HEK293 (cell line): ENCODE measurements at regions not wholly inside any gene's neighbourhood (a gene's known extent, or its start where the extent isn't known, plus 50 kb on each side); places are given as distances from the start of the nearest gene placed in this dataset.

ENCODE experiments used
- CTCF ChIA-PET: fragments of 350-600 bp; formaldehyde crosslinking; extraction: SDS; loops from one replicate; lab custom pipeline; 2021; ENCODE audit warnings: antibody characterized with exemption; lab: Yijun Ruan, JAX
- POLR2A ChIA-PET: fragments of 300-600 bp; formaldehyde crosslinking; extraction: SDS; loops from one replicate; lab custom pipeline; 2020; ENCODE audit warnings: antibody characterized with exemption, inconsistent platforms; lab: Yijun Ruan, JAX
- H3K27ac ChIP-seq: fragments of 200-500 bp; sonication (Bioruptor generic); 2 replicates; pipeline ENCODE4 v1.5.1; 2014; ENCODE audit warnings: low read depth, low read length, control low read depth, inconsistent platforms; ENCODE audit errors: extremely low read depth
- H3K36me3 ChIP-seq, 2 experiments: fragments of 200-500 bp in 1 of 2; sonication (Bioruptor generic) in 1 of 2; 1 replicate in 1 of 2; 2 replicates in 1 of 2; pipeline ENCODE4 v1.5.1; 2014 to 2017; ENCODE audit warnings: inconsistent platforms in 2 of 2, low read length in 2 of 2; ENCODE audit not compliant: control insufficient read depth in 2 of 2, insufficient read depth in 1 of 2
- H3K4me1 ChIP-seq: fragments of 200-500 bp; sonication (Bioruptor generic); 2 replicates; pipeline ENCODE4 v1.5.1; 2014; ENCODE audit warnings: mild to moderate bottlenecking, low read length, inconsistent platforms; ENCODE audit not compliant: control insufficient read depth, insufficient read depth
- H3K4me3 ChIP-seq: 2 replicates; pipeline ENCODE4 v1.5.1; 2011; ENCODE audit warnings: low read depth, mild to moderate bottlenecking, control low read depth, low read length, moderate library complexity
- H3K9me3 ChIP-seq: fragments of 200-500 bp; sonication (Bioruptor generic); 2 replicates; pipeline ENCODE4 v1.5.1; 2014; ENCODE audit warnings: low read depth, low read length, inconsistent platforms; ENCODE audit not compliant: control insufficient read depth, insufficient read depth
- GLI4 ChIP-seq: fragments of 450-650 bp; formaldehyde crosslinking; IDR thresholded peaks from 2 replicates; pipeline ENCODE4 v1.5.1; 2016; ENCODE audit warnings: missing biosample characterization, missing genetic modification characterization
- RBAK ChIP-seq: fragments of 450-650 bp; formaldehyde crosslinking; IDR thresholded peaks from 2 replicates; pipeline ENCODE4 v1.5.1; 2016; ENCODE audit warnings: missing biosample characterization, missing genetic modification characterization
- TRIM28 ChIP-seq: IDR thresholded peaks from 2 replicates; pipeline ENCODE4 v1.6.1; 2011; ENCODE audit warnings: low read length, control low read depth, borderline replicate concordance
- ZEB2 ChIP-seq: fragments of 450-650 bp; formaldehyde crosslinking; IDR thresholded peaks from 2 replicates; pipeline ENCODE4 v1.5.1; 2016; ENCODE audit warnings: missing biosample characterization, missing genetic modification characterization
- ZNF133 ChIP-seq: fragments of 450-650 bp; formaldehyde crosslinking; IDR thresholded peaks from 2 replicates; pipeline ENCODE4 v1.5.1; 2016; ENCODE audit warnings: missing biosample characterization, missing genetic modification characterization
- ZNF184 ChIP-seq: fragments of 450-650 bp; IDR thresholded peaks from 2 replicates; pipeline ENCODE4 v1.5.1; 2018; ENCODE audit warnings: missing biosample characterization, mild to moderate bottlenecking, missing genetic modification characterization
- ZNF19 ChIP-seq: fragments of 450-650 bp; formaldehyde crosslinking; IDR thresholded peaks from 2 replicates; pipeline ENCODE4; 2016; ENCODE audit warnings: missing biosample characterization, missing genetic modification characterization, low read depth
- ZNF221 ChIP-seq: fragments of 450-650 bp; formaldehyde crosslinking; IDR thresholded peaks from 2 replicates; pipeline ENCODE4 v1.5.1; 2017; ENCODE audit warnings: missing biosample characterization, missing genetic modification characterization, borderline replicate concordance
- ZNF223 ChIP-seq: fragments of 450-650 bp; formaldehyde crosslinking; IDR thresholded peaks from 2 replicates; pipeline ENCODE4 v1.5.1; 2016; ENCODE audit warnings: missing biosample characterization, missing genetic modification characterization
- ZNF302 ChIP-seq: fragments of 450-650 bp; formaldehyde crosslinking; IDR thresholded peaks from 2 replicates; pipeline ENCODE4 v1.5.1; 2016; ENCODE audit warnings: missing biosample characterization, missing genetic modification characterization, low read depth
- ZNF324 ChIP-seq: fragments of 450-650 bp; formaldehyde crosslinking; IDR thresholded peaks from 2 replicates; pipeline ENCODE4 v1.5.1; 2016; ENCODE audit warnings: missing biosample characterization, missing genetic modification characterization
- ZNF366 ChIP-seq: fragments of 450-650 bp; formaldehyde crosslinking; conservative IDR thresholded peaks from 2 replicates; pipeline ENCODE4 v1.5.1; 2016; ENCODE audit warnings: missing biosample characterization, missing genetic modification characterization
- ZNF426 ChIP-seq: fragments of 450-650 bp; formaldehyde crosslinking; IDR thresholded peaks from 2 replicates; pipeline ENCODE4 v1.5.1; 2017; ENCODE audit warnings: missing biosample characterization, missing genetic modification characterization, mild to moderate bottlenecking, inconsistent platforms, moderate library complexity
- ZNF501 ChIP-seq: fragments of 450-650 bp; formaldehyde crosslinking; IDR thresholded peaks from 2 replicates; pipeline ENCODE4 v1.5.1; 2016; ENCODE audit warnings: missing biosample characterization, missing genetic modification characterization
- ZSCAN23 ChIP-seq: fragments of 450-650 bp; formaldehyde crosslinking; IDR thresholded peaks from 2 replicates; pipeline ENCODE4 v1.5.1; 2016; ENCODE audit warnings: missing biosample characterization, missing genetic modification characterization
- TF ChIP-seq, protein P1 (sequence below): fragments of 450-650 bp; formaldehyde crosslinking; conservative IDR thresholded peaks from 2 replicates; pipeline ENCODE4 v1.5.1; 2016; ENCODE audit warnings: low read depth, missing biosample characterization, missing genetic modification characterization
- TF ChIP-seq, protein P2 (sequence below): fragments of 450-650 bp; formaldehyde crosslinking; IDR thresholded peaks from 2 replicates; pipeline ENCODE4 v1.5.1; 2016; ENCODE audit warnings: missing biosample characterization, missing genetic modification characterization, borderline replicate concordance
- TF ChIP-seq, protein P3 (sequence below): fragments of 450-650 bp; formaldehyde crosslinking; IDR thresholded peaks from 2 replicates; pipeline ENCODE4 v1.5.1; 2017; ENCODE audit warnings: missing biosample characterization, missing genetic modification characterization
- TF ChIP-seq, protein P4 (sequence below): fragments of 450-650 bp; formaldehyde crosslinking; IDR thresholded peaks from 2 replicates; pipeline ENCODE4 v1.5.1; 2016; ENCODE audit warnings: missing biosample characterization, missing genetic modification characterization
- TF ChIP-seq, protein P5 (sequence below): fragments of 450-650 bp; formaldehyde crosslinking; IDR thresholded peaks from 2 replicates; pipeline ENCODE4 v1.5.1; 2016; ENCODE audit warnings: missing biosample characterization, missing genetic modification characterization
- TF ChIP-seq, protein P6 (sequence below): fragments of 450-650 bp; formaldehyde crosslinking; IDR thresholded peaks from 2 replicates; pipeline ENCODE4 v1.5.1; 2017; ENCODE audit warnings: missing biosample characterization, missing genetic modification characterization

DNA sequence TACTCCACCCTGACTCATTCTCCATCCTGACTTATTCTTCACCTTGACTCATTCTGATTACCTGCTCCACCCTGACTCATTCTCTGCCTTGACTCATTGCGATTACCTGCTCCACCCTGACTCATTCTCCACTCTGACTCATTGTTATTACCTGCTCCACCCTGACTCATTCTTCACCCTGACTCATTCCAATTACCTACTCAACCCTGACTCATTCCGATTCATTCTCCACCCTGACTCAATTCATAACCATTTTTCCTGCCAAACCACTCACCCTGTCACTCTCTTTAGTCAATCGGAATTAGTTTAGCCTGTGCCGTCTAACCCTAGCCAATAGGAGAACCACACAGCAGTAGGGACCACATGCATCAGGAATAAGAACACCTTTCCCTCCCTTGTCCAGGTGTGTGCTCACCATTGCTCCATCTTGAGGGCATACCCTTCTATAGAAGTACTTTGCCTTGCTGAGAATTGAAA is 1227.4 kb upstream of the PCDH20 start:
- no peaks in the 10 kb centered on the region for H3K9me3 ChIP-seq
- no peaks in the 10 kb centered on the region for H3K4me1 ChIP-seq
- no peak overlapping the region for H3K27ac ChIP-seq
- no peak overlapping the region for H3K4me3 ChIP-seq
- ChIA-PET POLR2A (no interaction called here), CTCF (no interaction called here)
- no peaks in the 10 kb centered on the region for H3K36me3 ChIP-seq
- TF ChIP-seq, protein P1, sequence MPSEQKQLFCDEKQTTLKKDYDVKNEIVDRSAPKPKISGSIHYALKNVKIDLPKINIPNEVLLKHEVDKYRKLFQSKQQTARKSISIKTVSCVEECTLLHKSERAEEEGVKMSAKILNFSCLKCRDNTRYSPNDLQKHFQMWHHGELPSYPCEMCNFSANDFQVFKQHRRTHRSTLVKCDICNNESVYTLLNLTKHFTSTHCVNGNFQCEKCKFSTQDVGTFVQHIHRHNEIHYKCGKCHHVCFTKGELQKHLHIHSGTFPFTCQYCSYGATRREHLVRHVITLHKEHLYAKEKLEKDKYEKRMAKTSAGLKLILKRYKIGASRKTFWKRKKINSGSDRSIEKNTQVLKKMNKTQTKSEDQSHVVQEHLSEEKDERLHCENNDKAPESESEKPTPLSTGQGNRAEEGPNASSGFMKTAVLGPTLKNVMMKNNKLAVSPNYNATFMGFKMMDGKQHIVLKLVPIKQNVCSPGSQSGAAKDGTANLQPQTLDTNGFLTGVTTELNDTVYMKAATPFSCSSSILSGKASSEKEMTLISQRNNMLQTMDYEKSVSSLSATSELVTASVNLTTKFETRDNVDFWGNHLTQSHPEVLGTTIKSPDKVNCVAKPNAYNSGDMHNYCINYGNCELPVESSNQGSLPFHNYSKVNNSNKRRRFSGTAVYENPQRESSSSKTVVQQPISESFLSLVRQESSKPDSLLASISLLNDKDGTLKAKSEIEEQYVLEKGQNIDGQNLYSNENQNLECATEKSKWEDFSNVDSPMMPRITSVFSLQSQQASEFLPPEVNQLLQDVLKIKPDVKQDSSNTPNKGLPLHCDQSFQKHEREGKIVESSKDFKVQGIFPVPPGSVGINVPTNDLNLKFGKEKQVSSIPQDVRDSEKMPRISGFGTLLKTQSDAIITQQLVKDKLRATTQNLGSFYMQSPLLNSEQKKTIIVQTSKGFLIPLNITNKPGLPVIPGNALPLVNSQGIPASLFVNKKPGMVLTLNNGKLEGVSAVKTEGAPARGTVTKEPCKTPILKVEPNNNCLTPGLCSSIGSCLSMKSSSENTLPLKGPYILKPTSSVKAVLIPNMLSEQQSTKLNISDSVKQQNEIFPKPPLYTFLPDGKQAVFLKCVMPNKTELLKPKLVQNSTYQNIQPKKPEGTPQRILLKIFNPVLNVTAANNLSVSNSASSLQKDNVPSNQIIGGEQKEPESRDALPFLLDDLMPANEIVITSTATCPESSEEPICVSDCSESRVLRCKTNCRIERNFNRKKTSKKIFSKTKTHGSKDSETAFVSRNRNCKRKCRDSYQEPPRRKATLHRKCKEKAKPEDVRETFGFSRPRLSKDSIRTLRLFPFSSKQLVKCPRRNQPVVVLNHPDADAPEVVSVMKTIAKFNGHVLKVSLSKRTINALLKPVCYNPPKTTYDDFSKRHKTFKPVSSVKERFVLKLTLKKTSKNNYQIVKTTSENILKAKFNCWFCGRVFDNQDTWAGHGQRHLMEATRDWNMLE, result peak; percentile 45; the same call in 1 of the 2 replicates
- TF ChIP-seq ZNF501 (tag by site-specific recombination) (peak; percentile 82), TRIM28 (peak; percentile 85), RBAK (tag by site-specific recombination) (peak; percentile 65; the same call in 1 of the 2 replicates), ZNF184 (tag by site-specific recombination) (0 out of 2 replicates have a peak, but pooled peaks have one; percentile 25), ZEB2 (tag by site-specific recombination) (peak; percentile 69), ZNF133 (no peak), ZNF426 (no peak), ZNF19 (tag by site-specific recombination) (no peak), ZNF366 (peak; percentile 57), ZSCAN23 (tag by site-specific recombination) (peak; percentile 96), ZNF223 (tag by site-specific recombination) (peak; percentile 93), GLI4 (tag by site-specific recombination) (peak; percentile 82; the same call in 1 of the 2 replicates), ZNF324 (tag by site-specific recombination) (peak; percentile 94), ZNF221 (tag by site-specific recombination) (no peak), ZNF302 (tag by site-specific recombination) (no peak)
- TF ChIP-seq, protein P2, sequence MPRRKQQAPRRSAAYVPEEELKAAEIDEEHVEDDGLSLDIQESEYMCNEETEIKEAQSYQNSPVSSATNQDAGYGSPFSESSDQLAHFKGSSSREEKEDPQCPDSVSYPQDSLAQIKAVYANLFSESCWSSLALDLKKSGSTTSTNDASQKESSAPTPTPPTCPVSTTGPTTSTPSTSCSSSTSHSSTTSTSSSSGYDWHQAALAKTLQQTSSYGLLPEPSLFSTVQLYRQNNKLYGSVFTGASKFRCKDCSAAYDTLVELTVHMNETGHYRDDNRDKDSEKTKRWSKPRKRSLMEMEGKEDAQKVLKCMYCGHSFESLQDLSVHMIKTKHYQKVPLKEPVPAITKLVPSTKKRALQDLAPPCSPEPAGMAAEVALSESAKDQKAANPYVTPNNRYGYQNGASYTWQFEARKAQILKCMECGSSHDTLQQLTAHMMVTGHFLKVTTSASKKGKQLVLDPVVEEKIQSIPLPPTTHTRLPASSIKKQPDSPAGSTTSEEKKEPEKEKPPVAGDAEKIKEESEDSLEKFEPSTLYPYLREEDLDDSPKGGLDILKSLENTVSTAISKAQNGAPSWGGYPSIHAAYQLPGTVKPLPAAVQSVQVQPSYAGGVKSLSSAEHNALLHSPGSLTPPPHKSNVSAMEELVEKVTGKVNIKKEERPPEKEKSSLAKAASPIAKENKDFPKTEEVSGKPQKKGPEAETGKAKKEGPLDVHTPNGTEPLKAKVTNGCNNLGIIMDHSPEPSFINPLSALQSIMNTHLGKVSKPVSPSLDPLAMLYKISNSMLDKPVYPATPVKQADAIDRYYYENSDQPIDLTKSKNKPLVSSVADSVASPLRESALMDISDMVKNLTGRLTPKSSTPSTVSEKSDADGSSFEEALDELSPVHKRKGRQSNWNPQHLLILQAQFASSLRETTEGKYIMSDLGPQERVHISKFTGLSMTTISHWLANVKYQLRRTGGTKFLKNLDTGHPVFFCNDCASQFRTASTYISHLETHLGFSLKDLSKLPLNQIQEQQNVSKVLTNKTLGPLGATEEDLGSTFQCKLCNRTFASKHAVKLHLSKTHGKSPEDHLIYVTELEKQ (tag by site-specific recombination), result peak; percentile 93
- TF ChIP-seq, protein P3, sequence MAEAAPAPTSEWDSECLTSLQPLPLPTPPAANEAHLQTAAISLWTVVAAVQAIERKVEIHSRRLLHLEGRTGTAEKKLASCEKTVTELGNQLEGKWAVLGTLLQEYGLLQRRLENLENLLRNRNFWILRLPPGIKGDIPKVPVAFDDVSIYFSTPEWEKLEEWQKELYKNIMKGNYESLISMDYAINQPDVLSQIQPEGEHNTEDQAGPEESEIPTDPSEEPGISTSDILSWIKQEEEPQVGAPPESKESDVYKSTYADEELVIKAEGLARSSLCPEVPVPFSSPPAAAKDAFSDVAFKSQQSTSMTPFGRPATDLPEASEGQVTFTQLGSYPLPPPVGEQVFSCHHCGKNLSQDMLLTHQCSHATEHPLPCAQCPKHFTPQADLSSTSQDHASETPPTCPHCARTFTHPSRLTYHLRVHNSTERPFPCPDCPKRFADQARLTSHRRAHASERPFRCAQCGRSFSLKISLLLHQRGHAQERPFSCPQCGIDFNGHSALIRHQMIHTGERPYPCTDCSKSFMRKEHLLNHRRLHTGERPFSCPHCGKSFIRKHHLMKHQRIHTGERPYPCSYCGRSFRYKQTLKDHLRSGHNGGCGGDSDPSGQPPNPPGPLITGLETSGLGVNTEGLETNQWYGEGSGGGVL (tag by site-specific recombination), result peak; percentile 60
- TF ChIP-seq, protein P4, sequence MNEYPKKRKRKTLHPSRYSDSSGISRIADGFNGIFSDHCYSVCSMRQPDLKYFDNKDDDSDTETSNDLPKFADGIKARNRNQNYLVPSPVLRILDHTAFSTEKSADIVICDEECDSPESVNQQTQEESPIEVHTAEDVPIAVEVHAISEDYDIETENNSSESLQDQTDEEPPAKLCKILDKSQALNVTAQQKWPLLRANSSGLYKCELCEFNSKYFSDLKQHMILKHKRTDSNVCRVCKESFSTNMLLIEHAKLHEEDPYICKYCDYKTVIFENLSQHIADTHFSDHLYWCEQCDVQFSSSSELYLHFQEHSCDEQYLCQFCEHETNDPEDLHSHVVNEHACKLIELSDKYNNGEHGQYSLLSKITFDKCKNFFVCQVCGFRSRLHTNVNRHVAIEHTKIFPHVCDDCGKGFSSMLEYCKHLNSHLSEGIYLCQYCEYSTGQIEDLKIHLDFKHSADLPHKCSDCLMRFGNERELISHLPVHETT (tag by site-specific recombination), result peak; percentile 99
- TF ChIP-seq, protein P5, sequence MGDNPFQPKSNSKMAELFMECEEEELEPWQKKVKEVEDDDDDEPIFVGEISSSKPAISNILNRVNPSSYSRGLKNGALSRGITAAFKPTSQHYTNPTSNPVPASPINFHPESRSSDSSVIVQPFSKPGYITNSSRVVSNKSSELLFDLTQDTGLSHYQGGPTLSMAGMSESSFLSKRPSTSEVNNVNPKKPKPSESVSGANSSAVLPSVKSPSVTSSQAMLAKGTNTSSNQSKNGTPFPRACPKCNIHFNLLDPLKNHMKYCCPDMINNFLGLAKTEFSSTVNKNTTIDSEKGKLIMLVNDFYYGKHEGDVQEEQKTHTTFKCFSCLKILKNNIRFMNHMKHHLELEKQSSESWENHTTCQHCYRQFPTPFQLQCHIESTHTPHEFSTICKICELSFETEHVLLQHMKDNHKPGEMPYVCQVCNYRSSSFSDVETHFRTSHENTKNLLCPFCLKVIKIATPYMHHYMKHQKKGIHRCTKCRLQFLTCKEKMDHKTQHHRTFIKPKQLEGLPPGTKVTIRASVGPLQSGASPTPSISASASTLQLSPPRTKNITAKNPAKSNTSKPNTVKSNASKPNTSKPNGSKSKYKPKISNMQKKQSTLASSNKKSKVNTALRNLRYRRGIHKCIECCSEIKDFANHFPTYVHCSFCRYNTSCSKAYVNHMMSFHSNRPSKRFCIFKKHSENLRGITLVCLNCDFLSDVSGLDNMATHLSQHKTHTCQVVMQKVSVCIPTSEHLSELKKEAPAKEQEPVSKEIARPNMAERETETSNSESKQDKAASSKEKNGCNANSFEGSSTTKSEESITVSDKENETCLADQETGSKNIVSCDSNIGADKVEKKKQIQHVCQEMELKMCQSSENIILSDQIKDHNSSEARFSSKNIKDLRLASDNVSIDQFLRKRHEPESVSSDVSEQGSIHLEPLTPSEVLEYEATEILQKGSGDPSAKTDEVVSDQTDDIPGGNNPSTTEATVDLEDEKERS (tag by site-specific recombination), result peak; percentile 99
- TF ChIP-seq, protein P6, sequence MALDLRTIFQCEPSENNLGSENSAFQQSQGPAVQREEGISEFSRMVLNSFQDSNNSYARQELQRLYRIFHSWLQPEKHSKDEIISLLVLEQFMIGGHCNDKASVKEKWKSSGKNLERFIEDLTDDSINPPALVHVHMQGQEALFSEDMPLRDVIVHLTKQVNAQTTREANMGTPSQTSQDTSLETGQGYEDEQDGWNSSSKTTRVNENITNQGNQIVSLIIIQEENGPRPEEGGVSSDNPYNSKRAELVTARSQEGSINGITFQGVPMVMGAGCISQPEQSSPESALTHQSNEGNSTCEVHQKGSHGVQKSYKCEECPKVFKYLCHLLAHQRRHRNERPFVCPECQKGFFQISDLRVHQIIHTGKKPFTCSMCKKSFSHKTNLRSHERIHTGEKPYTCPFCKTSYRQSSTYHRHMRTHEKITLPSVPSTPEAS, result no peak
